Inflammatory macrophage (primary cell): ENCODE measurements at regions not wholly inside any gene's neighbourhood (a gene's known extent, or its start where the extent isn't known, plus 50 kb on each side); places are given as distances from the start of the nearest gene placed in this dataset.
"Not testable (repeated sequence)": the region's sequence is repeated elsewhere in the genome, so short reads cannot be mapped to it uniquely, and the experiment has no call there.

Source experiments
- DNase-seq, 2 donors: peaks; one replicate each; pipeline ENCODE4 v3.0.0-alpha.2; 2020 to 2022

DNA sequence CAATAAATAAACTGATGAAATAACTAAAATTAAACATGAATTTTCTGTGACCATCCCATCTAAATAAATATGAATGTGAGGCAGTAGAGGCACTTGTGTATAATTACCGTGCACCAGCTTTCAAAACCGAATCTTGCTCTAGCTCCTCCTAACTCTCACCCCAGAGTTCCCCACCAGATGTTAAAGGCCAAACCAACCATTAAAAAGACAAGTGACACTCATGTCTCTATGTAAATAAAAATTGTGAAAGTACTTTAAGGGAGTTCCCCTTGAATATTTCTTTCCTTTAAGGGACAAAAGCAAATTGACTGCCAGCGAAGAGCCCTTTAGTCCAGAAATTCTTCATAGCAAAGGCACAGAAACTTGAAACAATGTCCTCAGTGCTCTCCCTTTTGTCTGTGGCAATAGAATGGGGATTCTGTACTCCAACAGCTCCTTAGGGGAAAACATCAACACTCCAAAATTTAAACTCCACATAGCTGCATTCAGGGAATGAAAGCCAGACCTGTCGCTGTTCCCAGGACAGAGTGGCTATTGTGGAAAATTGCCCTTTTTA, 101.7 kb upstream of the SOX21 start:
- no peak for DNase-seq

DNA sequence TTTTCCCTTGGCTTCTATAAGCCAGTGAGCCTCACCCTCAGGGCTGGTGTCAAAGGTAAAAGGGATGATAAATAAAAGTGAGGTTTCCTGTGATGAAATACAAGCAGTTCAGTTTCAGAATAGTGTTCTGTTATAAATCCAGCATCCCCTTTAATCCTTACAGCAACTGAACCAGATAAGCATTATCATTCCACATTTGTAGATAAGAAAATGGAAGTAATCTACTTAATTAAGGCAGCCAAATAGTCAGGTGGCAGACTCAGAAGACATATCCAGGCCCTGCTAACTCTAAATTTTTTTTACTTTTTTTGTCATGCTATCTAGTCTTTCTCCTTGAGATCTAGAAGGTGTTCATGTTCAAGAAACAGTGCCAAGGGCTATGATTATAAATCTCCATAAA, 99.4 kb upstream of the SOX21 start:
- no peak for DNase-seq

DNA sequence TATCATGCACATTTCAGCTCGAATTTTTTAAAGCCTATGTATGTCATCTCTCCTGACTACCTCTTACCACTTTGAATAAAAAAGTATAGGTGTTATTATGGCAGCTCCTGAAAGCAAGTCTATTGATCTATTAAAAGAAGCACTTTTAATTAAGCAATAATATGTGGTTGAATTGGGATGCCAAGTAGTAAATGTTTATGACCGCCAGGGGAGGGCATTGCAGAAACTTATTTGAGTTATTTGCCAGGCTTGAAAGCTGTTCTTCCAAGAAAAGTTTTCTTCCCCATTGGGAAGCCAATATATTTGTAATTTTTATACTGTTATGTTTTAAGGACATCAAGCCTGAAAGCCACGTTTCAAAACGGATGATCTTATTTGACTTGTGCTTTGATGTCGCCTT, 88.1 kb upstream of the SOX21 start:
- DNase-seq, result no peak

DNA sequence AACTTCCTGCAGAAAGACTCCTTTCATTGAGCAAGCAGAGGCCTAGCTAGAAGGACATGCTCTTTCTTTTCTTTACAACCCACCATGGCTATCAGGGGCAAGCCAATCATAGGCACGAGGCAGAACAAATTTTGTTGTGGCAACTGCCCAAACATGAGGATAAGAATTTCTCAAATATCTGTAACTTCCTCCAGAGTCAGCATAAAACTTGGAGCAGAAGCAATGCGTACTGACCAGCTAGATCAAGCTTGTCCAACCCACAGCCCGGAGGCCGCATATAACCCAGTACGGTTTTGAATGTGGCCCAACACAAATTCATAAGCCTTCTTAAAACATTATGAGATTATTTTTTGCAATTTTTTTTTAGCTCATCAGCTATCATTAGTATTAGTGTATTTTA, 87.0 kb upstream of the SOX21 start:
- DNase-seq, result no peak

DNA sequence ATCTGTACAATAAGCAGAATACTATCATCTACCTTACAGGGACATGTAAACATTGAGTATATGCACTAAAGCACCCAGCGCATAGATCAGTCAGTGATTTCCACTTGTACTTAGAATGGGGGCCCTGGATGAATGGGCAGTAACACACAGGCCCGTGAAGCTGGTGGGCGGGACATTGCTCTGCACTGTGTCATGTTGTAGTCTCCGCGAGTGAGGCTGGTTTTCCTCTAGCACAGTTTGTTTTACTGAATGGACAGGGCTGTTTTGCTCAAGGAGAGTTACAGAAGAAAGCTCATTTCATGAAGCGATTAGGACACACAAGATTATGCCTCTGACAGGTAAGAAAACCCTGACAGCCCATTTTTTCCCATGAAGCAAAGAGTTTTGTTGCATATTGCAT, 86.4 kb upstream of the SOX21 start:
- no peak for DNase-seq

DNA sequence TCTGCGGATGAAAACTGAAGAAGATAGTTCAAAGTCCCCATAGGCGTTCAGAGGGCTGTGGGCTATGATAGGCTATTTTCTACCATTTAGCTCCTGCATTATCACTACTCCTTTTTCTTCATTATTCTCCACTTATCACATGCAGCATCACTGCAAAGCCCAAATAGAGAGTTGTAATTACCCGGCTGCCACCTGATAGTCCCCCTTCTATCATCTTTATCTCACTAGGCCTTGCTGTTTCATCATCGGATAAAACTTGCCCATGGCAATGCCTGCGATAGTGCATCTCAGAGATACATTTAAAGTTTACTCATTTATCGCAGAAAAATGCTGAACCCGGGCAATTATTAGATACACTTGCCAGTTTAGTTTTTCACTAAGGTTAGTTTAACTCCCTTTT, 82.9 kb upstream of the SOX21 start:
- DNase-seq, result no peak

DNA sequence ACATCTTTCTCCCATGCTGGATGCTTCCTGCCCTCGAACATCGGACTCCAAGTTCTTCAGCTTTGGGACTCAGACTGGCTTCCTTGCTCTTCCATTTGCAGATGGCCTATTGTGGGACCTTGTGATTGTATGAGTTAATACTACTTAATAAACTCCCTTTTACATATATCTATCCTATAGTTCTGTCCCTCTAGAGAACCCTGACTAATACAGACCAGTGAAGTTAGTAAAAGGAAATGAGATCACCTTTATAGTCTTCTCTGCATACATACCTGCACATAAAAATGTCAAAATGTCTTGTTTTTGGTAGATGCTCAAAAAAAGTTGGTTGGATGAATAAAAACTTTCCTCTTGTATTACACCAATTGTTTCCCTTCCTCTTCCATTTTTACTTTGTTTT, 73.9 kb upstream of the SOX21 start:
- not testable (repeated sequence) for DNase-seq

DNA sequence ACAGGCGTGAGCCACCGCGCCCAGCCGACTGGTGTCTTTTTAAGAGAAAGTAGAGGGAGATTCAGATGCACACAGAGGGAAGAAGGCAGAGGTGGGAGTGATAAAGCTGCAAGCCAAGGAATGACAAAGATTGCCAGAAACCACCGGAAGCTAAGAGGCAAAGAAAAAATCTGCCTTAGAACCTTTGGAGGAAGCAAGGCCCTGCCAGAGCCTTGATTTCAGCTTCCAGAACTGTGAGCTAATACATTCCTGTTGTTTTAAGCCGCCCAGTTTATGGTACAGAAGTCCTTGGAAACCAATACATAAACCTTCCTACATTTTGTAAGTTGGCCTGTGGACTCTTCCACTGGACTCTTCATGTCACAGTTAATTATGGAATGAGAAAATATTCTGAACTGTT, 71.7 kb upstream of the SOX21 start:
- DNase-seq, result no peak

DNA sequence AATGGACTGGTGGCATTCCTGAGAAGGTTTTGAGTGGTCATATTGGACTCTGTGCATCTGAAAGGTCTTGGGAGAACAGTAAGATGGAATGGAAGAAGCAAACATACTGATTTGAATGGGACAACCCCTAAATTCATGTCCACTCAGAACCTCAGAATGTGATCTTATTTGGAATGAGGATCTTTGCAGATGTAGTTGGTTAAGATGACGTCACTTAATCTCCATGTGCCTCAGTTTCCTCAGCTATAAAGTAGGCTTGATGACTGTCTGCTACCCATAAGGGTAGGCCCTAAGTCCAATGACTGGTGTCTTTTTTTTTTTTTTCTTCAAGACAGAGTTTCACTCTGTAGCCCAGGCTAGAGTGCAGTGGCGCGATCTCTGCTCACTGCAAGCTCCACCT, 71.1 kb upstream of the SOX21 start:
- no peak for DNase-seq

DNA sequence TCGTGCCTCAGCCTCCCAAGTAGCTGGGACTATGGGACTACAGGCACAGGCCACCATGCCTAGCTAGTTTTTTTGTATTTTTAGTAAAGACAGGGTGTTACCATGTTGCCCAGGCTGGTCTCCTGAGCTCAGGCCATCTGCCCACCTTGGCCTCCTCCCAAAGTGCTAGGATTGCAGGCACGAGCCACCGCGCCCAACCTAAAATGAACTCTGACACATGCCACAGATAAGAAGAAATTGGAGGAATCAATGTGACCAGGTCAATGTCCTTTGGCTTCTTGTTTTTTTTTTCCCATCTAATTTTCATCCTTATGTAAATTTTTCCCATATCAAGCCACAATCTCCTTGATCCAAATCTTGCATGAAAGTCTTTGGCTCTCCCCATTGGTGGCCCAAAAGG, 68.1 kb upstream of the SOX21 start:
- no peak for DNase-seq

DNA sequence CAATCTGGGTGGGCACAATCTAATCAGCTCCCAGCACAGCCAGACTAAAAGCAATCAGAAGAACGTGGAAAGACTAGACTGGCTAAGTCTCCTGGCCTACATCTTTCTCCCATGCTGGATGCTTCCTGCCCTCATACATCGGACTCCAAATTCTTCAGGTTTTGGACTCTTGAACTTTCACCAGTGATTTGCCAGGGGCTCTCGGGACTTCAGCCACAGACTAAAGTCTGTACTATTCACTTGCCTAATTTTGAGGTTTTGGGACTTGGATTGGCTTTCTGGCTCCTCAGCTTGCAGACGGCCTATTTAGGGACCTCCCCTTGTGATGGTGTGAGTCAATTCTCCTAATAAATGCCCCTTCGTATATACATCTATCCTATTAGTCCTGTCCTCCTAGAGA, 66.6 kb upstream of the SOX21 start:
- no peak for DNase-seq

DNA sequence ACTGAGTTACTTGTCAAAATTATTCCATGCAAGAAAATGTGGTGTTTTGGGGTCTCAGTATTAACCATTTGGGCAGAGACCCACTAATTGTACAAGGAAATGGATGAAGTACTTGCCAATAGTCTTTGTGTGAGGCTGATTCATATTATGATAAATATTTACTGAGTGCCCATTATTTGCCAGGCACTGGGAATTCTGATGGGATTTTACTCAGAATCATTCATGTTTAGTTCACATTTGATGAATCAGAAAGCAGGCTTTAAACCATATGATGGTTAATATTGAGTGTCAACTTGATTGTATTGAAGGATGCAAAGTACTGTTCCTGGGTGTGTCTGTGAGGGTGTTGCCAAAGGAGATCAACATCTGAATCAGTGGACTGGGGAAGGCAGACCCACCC, 66.2 kb upstream of the SOX21 start:
- no peak for DNase-seq

DNA sequence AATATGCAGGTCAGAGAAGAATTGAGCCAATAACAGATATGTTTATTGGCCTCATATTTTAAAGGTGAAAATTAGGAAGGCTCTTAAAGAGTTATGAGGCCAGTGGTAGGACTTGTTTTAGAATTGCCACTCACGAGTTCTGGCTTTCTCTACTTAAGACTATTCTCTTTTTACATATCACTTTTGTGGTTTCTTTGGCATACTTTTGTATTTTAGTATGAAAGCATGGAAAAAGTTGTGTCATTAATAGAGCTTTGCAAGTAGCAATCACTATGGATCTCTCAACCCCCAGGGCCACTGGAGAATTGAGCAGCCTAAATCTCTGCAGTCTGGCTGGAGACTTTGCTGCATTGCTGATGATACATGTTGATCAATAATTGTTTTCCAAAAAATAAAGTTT, 64.6 kb upstream of the SOX21 start:
- no peak for DNase-seq

DNA sequence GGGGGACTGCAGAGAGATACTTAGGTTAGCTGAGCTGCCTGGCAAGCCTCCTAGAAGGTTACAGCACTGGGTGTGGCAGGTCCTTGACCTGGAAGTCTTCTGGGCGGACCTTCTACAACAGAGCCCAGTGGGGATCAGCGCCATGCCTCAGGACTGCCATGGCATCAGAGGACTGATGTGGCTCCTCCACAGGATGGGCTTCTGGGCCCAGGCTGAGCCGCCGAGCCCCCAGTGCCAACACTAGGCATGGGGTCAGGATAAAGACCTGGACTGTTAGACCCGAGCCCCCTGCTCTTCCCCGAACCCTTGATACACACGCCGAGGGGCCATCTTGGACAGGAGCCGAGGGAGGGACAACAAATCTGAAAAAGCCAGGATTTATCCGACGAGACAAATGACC, 64.0 kb upstream of the SOX21 start:
- DNase-seq, result no peak

DNA sequence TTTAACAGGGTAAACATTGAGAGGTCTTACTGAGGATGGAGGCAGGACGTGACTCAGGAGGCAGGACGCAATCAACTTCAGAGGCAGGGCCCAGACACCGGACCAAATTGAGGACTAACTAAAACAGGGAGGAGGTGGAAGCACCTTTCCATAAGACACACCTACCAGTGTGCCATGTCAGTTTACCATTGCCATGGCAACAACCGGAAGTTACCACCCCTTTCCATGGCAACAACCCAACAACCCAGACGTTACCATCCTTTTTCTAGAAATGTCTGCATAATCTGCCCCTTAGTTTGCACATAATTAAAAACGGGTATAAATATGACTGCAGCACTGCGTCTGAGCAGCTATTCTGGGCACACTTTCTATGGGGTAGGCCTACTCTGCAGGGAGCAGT, 53.5 kb upstream of the SOX21 start:
- DNase-seq, result no peak

DNA sequence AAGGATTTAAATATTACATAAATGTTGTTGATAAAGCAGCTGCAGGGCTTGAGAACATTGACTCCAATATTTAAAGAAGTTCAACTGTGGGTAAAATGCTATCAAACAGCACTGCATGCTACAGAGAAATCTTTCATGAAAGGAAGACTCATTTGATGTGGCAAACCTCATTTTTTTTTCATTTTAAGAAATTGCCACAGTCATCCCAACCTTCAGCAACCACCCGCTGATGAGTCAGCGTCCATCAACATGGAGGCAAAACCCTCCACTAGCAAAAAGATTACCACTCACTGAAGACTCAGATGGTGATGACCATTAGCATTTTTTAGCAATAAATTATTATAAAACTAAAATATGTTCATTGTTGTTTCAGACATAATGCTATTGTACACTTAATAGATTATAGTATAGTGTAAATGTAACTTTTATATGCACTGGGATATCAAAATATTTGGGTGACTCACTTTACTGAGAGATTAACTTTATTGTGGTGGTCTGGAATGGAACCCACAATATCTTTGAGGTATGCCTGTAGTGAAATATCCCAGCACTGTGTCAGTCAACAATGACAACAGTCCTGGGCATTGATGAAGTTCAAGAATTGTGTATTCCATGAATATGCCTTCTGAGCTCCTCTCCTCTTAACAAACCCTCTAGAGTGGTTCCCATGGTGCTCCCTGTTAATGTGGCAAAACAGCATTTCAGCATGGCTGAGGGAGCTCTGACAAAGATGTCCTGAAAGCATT, 52.4 kb upstream of the SOX21 start:
- no peak for DNase-seq
